KMS-11 (cell line): ENCODE measurements at regions not wholly inside any gene's neighbourhood (a gene's known extent, or its start where the extent isn't known, plus 50 kb on each side); places are given as distances from the start of the nearest gene placed in this dataset.
"Not testable (repeated sequence)": the region's sequence is repeated elsewhere in the genome, so short reads cannot be mapped to it uniquely, and the experiment has no call there.

Source experiments
- H2AFZ ChIP-seq: fragments of 200-600 bp; sonication (generic); 2 replicates; pipeline ENCODE4 v1.6.1; 2016; ENCODE audit warnings: antibody characterized with exemption, mixed run types, low read depth
- H3K27ac ChIP-seq: fragments of 200-600 bp; sonication (generic); 2 replicates; pipeline ENCODE4 v1.6.1; 2016; ENCODE audit warnings: mild to moderate bottlenecking, mixed run types
- H3K27me3 ChIP-seq: fragments of 200-600 bp; sonication (generic); 2 replicates; pipeline ENCODE4 v1.6.1; 2017; ENCODE audit warnings: mild to moderate bottlenecking, low read depth, mixed run types, moderate library complexity; ENCODE audit not compliant: insufficient read depth
- H3K36me3 ChIP-seq: fragments of 200-600 bp; sonication (generic); 2 replicates; pipeline ENCODE4 v1.6.1; 2017; ENCODE audit warnings: mild to moderate bottlenecking, mixed run types; ENCODE audit not compliant: insufficient read depth
- H3K4me1 ChIP-seq: fragments of 200-600 bp; sonication (generic); 2 replicates; pipeline ENCODE4 v1.6.1; 2016; ENCODE audit warnings: mild to moderate bottlenecking, low read depth, mixed run types; ENCODE audit not compliant: poor library complexity, severe bottlenecking
- H3K4me2 ChIP-seq: fragments of 200-600 bp; sonication (generic); 2 replicates; pipeline ENCODE4 v1.7.0; 2016; ENCODE audit warnings: mild to moderate bottlenecking, mixed run types
- H3K4me3 ChIP-seq: fragments of 200-600 bp; sonication (generic); IDR thresholded peaks from 2 replicates; pipeline ENCODE4 v1.6.1; 2017; ENCODE audit warnings: low read depth, low read length, mixed read lengths; ENCODE audit not compliant: insufficient read depth
- H3K79me2 ChIP-seq: fragments of 200-600 bp; sonication (generic); 2 replicates; pipeline ENCODE4 v1.6.1; 2016; ENCODE audit warnings: low read depth, mixed run types; ENCODE audit not compliant: insufficient read depth
- H3K9ac ChIP-seq: fragments of 200-600 bp; sonication (generic); 2 replicates; pipeline ENCODE4 v1.6.1; 2016; ENCODE audit warnings: mild to moderate bottlenecking, mixed run types
- H4K20me1 ChIP-seq: fragments of 200-600 bp; sonication (generic); 2 replicates; pipeline ENCODE4 v1.6.1; 2016; ENCODE audit warnings: mild to moderate bottlenecking, mixed run types; ENCODE audit not compliant: insufficient read depth
- TF ChIP-seq, protein P1 (sequence below): fragments of 200-600 bp; sonication (generic); conservative IDR thresholded peaks from 2 replicates; pipeline ENCODE4 v1.6.1; 2017; ENCODE audit warnings: low read depth, mild to moderate bottlenecking, antibody characterized with exemption, low read length, moderate library complexity, mixed read lengths

DNA sequence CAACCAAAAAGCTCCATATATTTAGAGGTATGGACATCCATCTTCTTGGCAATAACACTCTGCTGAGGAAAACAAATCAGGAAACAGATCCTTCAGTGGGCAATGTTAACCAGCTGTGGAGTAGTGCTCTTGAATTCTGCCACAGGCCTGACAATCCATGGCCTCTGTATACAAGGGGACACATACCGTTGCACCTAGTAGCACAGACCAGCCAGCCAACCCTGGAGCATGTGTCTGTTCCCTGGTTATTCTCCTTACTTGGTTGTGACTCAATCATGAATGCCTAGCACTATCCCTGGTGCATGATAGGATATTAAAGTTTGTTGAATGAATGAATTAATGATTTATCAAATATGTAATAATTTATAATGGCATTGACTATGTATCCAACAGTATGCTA lies 261.4 kb upstream of the MGAT5 start:
- H3K79me2 ChIP-seq, result no peaks in the 10 kb centered on the region
- H3K4me1 ChIP-seq, result no peaks in the 10 kb centered on the region
- no peak overlapping the region for H3K27ac ChIP-seq
- TF ChIP-seq, protein P1, sequence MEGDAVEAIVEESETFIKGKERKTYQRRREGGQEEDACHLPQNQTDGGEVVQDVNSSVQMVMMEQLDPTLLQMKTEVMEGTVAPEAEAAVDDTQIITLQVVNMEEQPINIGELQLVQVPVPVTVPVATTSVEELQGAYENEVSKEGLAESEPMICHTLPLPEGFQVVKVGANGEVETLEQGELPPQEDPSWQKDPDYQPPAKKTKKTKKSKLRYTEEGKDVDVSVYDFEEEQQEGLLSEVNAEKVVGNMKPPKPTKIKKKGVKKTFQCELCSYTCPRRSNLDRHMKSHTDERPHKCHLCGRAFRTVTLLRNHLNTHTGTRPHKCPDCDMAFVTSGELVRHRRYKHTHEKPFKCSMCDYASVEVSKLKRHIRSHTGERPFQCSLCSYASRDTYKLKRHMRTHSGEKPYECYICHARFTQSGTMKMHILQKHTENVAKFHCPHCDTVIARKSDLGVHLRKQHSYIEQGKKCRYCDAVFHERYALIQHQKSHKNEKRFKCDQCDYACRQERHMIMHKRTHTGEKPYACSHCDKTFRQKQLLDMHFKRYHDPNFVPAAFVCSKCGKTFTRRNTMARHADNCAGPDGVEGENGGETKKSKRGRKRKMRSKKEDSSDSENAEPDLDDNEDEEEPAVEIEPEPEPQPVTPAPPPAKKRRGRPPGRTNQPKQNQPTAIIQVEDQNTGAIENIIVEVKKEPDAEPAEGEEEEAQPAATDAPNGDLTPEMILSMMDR, result no peak
- no peaks in the 10 kb centered on the region for H3K36me3 ChIP-seq
- no peak overlapping the region for H3K9ac ChIP-seq
- H3K4me3 ChIP-seq, result no peak overlapping the region
- H2AFZ ChIP-seq, result no peak overlapping the region
- H3K4me2 ChIP-seq, result no peak overlapping the region
- H4K20me1 ChIP-seq, result no peaks in the 10 kb centered on the region
- no peaks in the 10 kb centered on the region for H3K27me3 ChIP-seq

DNA sequence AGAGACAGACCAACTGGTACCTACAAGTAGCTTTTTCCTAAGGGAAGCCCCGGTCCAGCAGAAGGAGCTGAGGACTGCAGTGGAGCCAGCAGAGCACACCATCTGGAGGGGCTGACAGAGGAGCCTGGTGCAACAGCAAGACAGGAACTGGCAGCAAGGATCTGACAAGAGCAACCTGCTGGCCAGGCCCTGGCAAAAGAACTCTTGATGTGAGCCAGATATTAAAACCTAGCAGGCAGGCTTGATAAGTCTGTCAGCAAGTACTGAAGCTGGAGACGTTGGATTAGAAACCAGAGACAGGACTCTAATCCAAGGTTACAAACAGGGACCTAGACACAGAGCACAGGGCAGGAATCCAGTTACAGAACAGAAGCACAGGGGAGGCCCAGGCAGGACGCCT lies 260.7 kb upstream of the MGAT5 start:
- Histone ChIP-seq H3K27me3 (no peaks in the 10 kb centered on the region), H3K79me2 (no peaks in the 10 kb centered on the region), H4K20me1 (no peaks in the 10 kb centered on the region), H2AFZ (no peak overlapping the region), H3K36me3 (no peaks in the 10 kb centered on the region), H3K9ac (no peak overlapping the region), H3K4me3 (no peak overlapping the region), H3K27ac (no peak overlapping the region), H3K4me2 (no peak overlapping the region), H3K4me1 (no peaks in the 10 kb centered on the region)
- TF ChIP-seq, protein P1, result no peak

DNA sequence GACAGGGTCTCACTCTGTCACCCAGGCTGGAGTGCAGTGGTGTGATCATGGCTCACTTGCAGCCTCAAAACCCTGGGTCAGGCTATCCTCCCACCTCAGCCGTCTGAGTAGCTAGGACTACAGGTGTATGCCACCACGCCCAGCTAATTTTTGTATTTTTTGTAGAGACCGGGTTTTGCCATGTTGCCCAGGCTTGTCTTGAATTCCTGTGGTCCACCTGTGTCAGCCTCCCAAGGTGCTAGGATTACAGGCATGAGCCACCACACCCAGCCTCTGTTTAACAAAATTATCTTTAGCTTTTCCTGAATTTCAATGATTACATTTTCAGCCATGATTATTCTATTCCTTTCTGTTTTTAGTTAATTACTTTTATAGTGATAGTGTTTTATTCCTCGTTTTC lies 255.1 kb upstream of the MGAT5 start:
- H3K79me2 ChIP-seq, H3K9ac ChIP-seq, H3K36me3 ChIP-seq, H3K27me3 ChIP-seq, H3K4me1 ChIP-seq, H3K27ac ChIP-seq, H3K4me3 ChIP-seq, H2AFZ ChIP-seq, H3K4me2 ChIP-seq, H4K20me1 ChIP-seq: not testable (repeated sequence)

DNA sequence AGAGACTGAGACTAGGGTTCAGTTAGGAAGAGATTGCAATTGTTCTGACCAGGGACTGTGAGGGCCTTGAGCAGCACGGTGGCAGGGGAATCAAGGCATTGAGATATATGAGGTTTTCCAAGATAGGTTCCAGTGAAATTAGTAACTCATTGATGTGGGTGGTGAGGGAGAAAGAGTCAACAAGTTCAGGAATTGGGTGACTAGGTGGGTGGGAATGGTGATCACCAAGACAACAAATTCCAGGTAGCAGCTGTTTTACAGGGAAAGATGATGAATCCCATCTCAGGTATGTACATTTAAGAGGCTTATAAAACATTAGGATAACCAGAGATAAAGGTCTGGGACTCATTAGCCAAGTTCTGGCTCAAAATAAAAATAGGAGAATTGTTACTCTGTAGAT lies 251.5 kb upstream of the MGAT5 start:
- H3K4me3 ChIP-seq, result no peak overlapping the region
- no peaks in the 10 kb centered on the region for H3K79me2 ChIP-seq
- no peak overlapping the region for H3K27ac ChIP-seq
- no peak overlapping the region for H3K4me2 ChIP-seq
- H3K27me3 ChIP-seq, result no peaks in the 10 kb centered on the region
- no peak overlapping the region for H3K9ac ChIP-seq
- H2AFZ ChIP-seq, result no peak overlapping the region
- H4K20me1 ChIP-seq, result no peaks in the 10 kb centered on the region
- H3K36me3 ChIP-seq, result no peaks in the 10 kb centered on the region
- H3K4me1 ChIP-seq, result no peaks in the 10 kb centered on the region
- TF ChIP-seq, protein P1, result no peak

DNA sequence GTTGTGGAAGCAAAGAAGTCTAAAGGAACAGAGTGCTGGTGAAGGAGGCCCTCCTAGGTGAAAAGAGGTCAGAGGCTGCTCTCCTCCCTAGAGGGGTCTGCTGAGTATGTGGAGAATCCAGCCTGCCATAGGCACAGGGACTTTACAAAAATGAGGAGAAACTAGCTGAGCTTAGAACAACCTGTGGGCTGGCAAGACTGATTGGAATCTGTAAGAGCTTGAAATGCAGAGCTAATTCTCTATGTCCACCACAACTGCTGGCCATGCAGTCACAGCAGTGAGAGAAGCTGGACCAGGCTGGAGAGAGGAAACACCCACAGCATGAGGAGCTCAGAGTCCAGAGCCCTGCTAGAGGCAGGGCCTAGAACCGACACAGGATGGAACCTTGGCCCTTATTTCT lies 251.0 kb upstream of the MGAT5 start:
- no peaks in the 10 kb centered on the region for H3K27me3 ChIP-seq
- H3K4me3 ChIP-seq, result no peak overlapping the region
- no peaks in the 10 kb centered on the region for H4K20me1 ChIP-seq
- H3K79me2 ChIP-seq, result no peaks in the 10 kb centered on the region
- no peak overlapping the region for H3K4me2 ChIP-seq
- no peaks in the 10 kb centered on the region for H3K36me3 ChIP-seq
- no peak overlapping the region for H2AFZ ChIP-seq
- H3K9ac ChIP-seq, result no peak overlapping the region
- no peak overlapping the region for H3K27ac ChIP-seq
- no peaks in the 10 kb centered on the region for H3K4me1 ChIP-seq
- TF ChIP-seq, protein P1, result no peak
